NCI-H146 treated with DMSO at 0.1 percent for 48 hours (cell line): ENCODE measurements at regions not wholly inside any gene's neighbourhood (a gene's known extent, or its start where the extent isn't known, plus 50 kb on each side); places are given as distances from the start of the nearest gene placed in this dataset.

Experiments used
- DNase-seq: peaks from one replicate; lab custom pipeline; 2025; ENCODE audit not compliant: unreplicated experiment; lab: John Stamatoyannopoulos, UW

DNA sequence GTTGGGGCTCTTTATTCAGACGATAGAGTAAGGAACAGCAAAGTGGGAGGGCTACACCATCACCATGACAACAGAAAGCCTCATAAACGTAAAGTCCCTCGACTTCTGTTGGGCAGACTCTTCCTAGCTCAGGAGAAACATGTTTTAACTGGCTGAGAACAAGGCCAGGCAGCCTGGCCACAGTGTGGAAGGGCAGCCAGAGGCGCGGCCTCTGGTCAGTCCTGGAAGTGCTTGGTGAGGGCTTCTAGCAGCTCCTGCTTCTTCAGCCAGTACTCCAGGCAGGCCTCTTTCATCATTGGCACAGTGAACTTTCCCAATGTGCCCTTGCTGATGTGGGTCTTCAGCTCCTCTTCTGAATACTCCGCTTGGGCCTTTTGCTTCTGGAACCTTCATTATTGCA lies 690.9 kb downstream of the PCDH19 start:
- DNase-seq = no peak

DNA sequence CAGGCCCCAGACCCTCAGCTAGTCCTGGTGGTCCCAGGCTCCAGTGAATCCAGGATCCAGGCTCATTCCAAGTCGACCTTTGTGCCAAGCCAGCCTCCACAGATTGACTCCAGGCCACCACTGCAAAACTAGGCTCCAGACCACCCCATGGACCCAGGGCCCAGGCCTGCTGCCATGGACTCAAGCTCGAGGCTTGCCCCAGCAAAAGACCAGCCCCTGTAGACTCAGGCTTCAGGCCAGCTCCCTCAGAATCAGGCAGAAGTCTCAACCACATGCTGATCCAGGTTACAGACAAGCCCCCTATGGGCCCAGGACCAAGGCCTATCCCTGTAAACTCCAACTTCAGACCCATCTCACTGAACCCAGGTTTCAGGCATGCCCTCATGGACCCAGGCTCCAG lies 692.4 kb downstream of the PCDH19 start:
- no peak for DNase-seq

GRCh38 chrX:99705701-99706100 lies 704.4 kb downstream of the PCDH19 start:
- DNase-seq = no peak

DNA sequence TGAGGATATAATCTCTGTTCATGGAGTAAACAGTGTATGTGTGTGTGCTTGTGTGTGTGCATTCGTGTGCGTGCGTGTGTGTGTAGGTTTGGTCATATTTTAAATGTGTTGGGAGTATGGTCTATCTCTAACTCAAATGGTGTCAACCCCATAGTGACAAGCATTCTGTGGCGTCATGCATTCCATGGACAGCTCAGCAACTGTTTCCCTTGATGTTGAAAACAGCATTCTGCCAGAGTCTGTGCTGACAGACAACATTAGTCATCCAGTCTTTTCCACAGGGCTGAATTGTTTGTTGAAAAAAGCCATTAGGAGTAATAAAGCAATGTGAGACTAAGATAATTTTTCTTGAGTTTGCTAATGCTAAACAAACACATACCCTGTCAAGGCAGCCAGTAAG lies 706.6 kb downstream of the PCDH19 start:
- DNase-seq = no peak

GRCh38 chrX:99698451-99698850 lies 711.6 kb downstream of the PCDH19 start:
- DNase-seq = no peak

GRCh38 chrX:99663136-99663535 lies 746.9 kb downstream of the PCDH19 start:
- no peak for DNase-seq

DNA sequence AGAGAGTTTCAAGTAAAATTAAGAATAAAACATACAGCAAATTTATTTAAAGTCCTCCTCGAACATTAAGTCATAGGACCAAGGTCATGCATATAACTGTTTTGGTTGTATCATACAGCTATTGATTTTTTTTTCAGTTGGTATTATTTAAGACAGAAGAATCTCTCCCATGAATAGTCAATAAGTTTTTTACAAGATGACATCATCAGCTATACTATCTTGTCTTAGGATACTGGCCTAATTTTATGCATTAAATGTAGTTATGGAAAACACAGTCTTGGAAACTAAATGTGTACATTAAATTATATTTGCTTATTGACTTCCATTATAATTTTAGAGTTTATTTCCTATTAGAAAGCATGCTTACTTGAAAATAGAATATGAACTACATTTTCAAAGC lies 755.9 kb downstream of the PCDH19 start:
- no peak for DNase-seq

DNA sequence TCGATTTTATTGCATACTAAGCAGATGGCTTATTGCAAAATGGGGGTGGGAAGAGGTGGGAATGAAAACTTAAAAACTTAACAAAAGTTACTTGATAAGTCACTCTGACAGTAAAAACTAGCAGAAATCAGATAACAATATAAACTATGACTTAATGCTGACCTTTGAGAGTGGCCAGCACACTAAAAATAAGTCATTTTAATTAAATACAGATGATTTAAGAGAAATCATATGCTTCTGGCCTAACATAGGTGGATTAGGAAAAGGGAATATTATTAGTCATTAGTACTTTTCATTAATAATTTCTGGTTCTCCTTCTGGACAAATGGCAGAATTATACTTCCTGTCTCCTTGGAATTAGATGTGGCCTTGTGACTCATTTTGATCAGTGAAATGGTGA lies 756.7 kb downstream of the PCDH19 start:
- DNase-seq = no peak

- no peak for DNase-seq
Observed at GRCh38 chrX:99613041-99613440, 797.0 kb downstream of the PCDH19 start.

DNA sequence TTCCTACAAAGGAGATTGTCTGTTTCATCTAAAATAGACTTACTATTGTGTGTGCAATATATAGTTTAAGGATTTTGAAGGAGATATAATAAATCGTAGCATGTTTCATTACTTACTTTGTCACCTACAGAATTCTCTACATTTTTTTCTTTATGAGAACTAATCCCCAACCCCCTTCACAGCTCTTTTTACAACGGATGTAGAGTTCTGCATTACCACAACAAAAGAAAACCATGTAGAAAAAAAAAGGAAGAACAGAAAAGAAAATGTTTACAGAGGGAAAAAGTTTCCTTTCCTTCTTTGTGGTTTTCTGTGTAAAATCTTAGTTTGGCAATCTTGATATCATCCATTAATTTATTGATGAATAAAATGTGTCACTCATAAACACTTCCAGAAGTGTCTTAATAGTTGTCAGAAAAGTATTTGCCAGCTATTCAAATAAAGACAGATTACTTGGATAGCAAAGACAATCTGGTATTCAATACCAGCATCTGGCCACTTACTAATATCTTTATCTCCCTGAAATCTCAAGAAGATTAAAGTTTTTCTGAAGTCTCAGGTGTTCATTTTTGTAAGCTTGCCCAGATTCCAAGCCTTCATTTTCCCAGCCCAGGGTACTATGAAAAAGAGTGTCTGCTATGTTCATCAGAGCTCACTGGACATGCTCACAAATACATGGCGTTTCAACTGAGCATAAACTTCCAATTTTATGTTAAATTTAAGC lies 806.8 kb downstream of the PCDH19 start:
- DNase-seq = no peak

- no peak for DNase-seq
Observed at GRCh38 chrX:99602107-99602506, 808.0 kb downstream of the PCDH19 start.

DNA sequence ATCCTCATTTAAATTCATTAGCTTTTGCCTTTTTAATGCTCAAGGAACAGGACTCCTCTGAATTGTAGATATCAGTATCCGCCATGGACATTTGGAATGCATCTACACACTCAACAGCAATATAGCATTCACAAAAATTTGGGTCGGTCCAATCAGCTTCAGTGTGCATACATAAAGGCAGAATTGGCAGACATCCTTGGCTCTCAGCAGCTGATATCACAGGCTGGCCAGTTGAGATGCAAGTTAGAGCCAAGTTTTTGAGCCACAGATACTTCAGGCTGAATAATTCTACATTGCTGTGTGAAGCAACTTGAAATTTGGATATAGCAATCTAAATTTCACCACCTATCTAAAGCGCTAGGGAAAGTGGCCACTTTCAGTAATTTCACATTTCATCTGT lies 821.1 kb downstream of the PCDH19 start:
- DNase-seq = no peak

GRCh38 chrX:99572711-99573110 lies 837.4 kb downstream of the PCDH19 start:
- DNase-seq = no peak

GRCh38 chrX:99549381-99549780 lies 860.7 kb downstream of the PCDH19 start:
- DNase-seq = no peak

GRCh38 chrX:99522450-99522849 lies 887.6 kb downstream of the PCDH19 start:
- DNase-seq = no peak

DNA sequence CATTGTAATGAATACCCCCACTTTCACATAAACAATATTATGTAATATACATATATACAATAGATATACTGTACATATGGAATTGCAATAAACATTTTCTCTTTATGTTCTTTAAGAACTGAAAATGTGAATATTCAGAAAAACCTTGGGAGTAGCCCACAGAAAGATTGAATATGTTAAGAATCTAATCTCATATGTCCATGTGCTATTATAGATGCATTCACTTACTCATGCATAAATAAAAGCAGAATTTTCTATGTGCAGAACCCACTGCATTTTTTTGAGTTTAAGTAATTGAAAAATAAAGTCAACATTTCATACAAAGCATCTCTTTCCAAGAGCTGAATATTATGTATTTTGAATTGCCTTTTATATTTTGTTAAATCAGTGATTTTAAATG lies 902.3 kb downstream of the PCDH19 start:
- no peak for DNase-seq

DNA sequence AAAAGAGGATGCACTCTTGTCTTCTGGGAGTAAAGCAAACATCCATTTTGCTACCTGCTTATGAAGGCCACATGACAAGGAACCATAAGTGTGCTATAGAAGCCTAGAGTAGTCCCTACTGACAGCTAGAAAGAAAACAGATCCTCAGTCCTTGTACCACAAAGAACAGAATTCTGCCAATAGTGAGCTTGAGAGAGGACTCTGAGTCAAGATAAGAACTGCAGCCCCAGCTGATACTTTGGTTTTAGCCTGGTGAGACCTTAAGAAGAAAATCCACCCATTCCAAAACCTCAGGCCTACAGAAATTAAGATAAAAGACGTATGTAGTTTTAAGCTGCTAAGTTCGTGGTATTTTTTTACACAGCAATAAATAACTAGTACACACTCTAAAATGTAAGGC lies 914.6 kb downstream of the PCDH19 start:
- no peak for DNase-seq

DNA sequence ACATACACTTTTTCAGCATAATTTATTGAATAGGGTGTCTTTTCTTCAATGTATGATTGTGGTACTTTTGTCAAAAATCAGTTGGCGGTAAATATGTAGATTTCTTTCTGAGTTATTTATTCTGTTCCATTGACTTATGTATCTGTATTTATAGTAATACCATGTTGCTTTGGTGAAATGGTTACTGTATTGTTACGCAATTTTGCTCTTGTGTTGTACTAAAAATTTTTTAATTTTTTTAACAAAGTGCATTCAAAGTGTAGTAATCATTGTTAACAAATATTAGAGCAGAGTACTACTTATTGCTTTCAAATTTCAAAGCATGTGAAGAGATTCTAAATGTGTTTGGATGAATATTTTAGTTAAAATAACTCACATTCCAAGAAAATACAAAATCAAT lies 915.4 kb downstream of the PCDH19 start:
- no peak for DNase-seq

DNA sequence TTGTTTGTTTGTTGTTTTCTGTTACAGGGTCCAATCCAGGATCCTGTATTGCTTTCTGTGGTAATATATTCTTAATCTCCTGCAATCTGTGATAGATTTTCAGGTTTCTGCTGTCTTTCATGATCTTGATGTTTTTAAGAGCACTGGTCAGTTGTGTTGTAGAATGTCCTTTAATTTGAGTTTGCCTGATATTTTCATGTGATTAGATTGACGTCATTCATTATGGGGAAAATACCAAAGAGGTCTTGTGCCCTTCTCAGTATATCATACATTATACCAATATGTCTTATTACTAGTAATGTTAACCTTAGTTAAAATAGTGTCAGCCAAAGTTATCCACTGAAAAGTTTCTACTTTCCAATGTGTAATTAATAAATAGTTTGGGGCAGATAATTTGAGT lies 929.3 kb downstream of the PCDH19 start:
- DNase-seq = no peak

GRCh38 chrX:99469439-99469838 lies 940.6 kb downstream of the PCDH19 start:
- no peak for DNase-seq

GRCh38 chrX:99468993-99469392 lies 941.1 kb downstream of the PCDH19 start:
- no peak for DNase-seq

GRCh38 chrX:99461223-99461622 lies 948.9 kb downstream of the PCDH19 start:
- no peak for DNase-seq

DNA sequence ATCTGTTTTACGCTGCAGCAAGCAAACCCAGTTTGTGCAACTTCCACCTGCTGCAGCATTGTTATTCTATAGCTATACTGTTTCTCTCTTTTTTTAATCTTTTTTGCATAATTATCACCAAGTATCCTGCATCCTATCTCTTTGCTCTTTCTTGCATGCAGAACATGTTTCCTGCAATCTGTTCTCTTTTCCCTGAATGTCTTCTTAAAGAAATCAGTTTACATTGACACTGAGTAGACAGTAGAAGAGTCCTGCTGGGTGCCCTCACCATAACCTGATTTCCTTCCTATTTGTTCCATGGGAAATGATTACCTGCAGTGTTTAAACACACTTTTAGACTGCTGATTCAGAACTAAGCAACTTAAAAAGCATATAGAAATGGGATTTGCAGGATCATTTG lies 964.7 kb downstream of the PCDH19 start:
- DNase-seq = no peak
